PC-9 (cell line): ENCODE measurements at regions not wholly inside any gene's neighbourhood (a gene's known extent, or its start where the extent isn't known, plus 50 kb on each side); places are given as distances from the start of the nearest gene placed in this dataset.

Experiments
- CTCF ChIP-seq: fragments of 200-600 bp; sonication (generic); conservative IDR thresholded peaks from 2 replicates; pipeline ENCODE4 v1.6.1; 2017; ENCODE audit warnings: mixed run types, antibody characterized with exemption, mild to moderate bottlenecking, moderate library complexity
- EZH2 ChIP-seq: fragments of 200-600 bp; sonication (generic); IDR thresholded peaks from 2 replicates; pipeline ENCODE4 v1.8.0; 2017; ENCODE audit warnings: antibody characterized with exemption, low read depth

DNA sequence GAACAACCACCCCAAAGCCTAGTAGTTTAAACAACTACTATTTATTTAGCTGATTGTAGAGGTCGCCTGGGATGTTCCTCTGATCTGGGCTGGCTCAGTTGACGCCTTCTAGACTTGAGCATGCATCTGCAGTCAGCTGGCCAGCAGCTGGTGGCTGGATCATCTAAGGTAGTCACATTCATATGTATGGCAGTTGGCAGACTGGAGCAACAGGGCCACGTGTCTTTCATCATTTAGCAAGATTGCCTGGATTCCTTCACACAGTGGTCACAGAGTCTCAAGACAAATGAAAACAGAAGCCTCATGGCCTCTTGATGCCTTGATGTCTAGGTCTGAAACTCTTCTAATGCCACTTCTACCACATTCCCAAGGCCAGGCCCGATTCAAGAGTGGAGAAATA, 220.6 kb upstream of the S100G start:
- TF ChIP-seq CTCF (no peak), EZH2 (no peak)
